ENCODE measurements at regions not wholly inside any gene's neighbourhood (a gene's known extent, or its start where the extent isn't known, plus 50 kb on each side); places are given as distances from the start of the nearest gene placed in this dataset.

DNA sequence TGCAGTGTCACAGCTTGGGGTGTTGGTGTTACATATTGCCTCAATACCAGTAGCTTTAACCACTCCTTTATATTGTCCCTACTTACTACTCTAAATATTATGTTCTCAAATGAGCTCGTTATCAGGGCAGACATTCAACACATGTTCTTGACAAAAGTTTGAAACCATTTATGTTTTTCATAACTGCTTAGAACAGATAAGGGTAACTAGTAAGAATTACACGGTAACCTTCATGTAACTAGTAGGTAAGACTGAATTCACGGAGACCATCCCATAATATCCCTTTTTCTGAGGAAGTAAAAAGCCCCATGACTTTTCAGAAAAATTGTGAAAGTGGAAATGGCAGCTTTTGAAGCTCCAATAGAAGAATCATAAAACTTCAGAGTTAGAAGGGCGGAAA is 59.6 kb upstream of the CENPW start:
- ChIA-PET CTCF (no interaction called here), POLR2A (no interaction called here)
- Mint-ChIP-seq H3K27ac (no peak overlapping the region), H3K4me3 (no peak overlapping the region), H3K27me3 (ENCODE audit: low read depth) (no peaks in the 10 kb centered on the region), H3K9me3 (no peaks in the 10 kb centered on the region), H3K36me3 (no peaks in the 10 kb centered on the region), H3K4me1 (no peaks in the 10 kb centered on the region)
- DNase-seq (ENCODE audit: low spot score) (no peak), ATAC-seq (no peak)
- TF ChIP-seq, protein P1, sequence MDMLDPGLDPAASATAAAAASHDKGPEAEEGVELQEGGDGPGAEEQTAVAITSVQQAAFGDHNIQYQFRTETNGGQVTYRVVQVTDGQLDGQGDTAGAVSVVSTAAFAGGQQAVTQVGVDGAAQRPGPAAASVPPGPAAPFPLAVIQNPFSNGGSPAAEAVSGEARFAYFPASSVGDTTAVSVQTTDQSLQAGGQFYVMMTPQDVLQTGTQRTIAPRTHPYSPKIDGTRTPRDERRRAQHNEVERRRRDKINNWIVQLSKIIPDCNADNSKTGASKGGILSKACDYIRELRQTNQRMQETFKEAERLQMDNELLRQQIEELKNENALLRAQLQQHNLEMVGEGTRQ (CRISPR knock-in tag; IDR thresholded peaks at IDR 0.05), result no peak
- no peak for TF ChIP-seq MXD4 (CRISPR knock-in tag; IDR thresholded peaks at IDR 0.05; ENCODE audit: borderline replicate concordance)
- TF ChIP-seq ELF4 (CRISPR knock-in tag; IDR thresholded peaks at IDR 0.05; ENCODE audit: low read depth), result no peak
- no peak for TF ChIP-seq ARID4B (CRISPR knock-in tag; IDR thresholded peaks at IDR 0.05; ENCODE audit: borderline replicate concordance)

- Mint-ChIP-seq H3K4me1 (no peaks in the 10 kb centered on the region), H3K4me3 (no peak overlapping the region), H3K27ac (no peak overlapping the region), H3K27me3 (ENCODE audit: low read depth) (no peaks in the 10 kb centered on the region), H3K36me3 (no peaks in the 10 kb centered on the region), H3K9me3 (no peaks in the 10 kb centered on the region)
- ChIA-PET CTCF (no interaction called here), POLR2A (no interaction called here)
- ATAC-seq (no peak), DNase-seq (ENCODE audit: low spot score) (no peak)
- TF ChIP-seq EMX1 (CRISPR knock-in tag; IDR thresholded peaks at IDR 0.05), result no peak
- TF ChIP-seq GTF2I (CRISPR knock-in tag; conservative IDR thresholded peaks at IDR 0.05), result no peak
- TF ChIP-seq ZNF281 (CRISPR knock-in tag; IDR thresholded peaks at IDR 0.05), result no peak
- no peak for TF ChIP-seq ZNF416 (CRISPR knock-in tag; IDR thresholded peaks at IDR 0.05)
- TF ChIP-seq AFF4 (CRISPR knock-in tag; IDR thresholded peaks at IDR 0.05; ENCODE audit: borderline replicate concordance), result no peak
- TF ChIP-seq NFYB (CRISPR knock-in tag; conservative IDR thresholded peaks at IDR 0.05; ENCODE audit: low read depth), result no peak
Observed at GRCh38 chr6:126285871-126286365, 54.0 kb upstream of the CENPW start.

All from WTC11 (cell line).